ENCODE measurements at regions not wholly inside any gene's neighbourhood (a gene's known extent, or its start where the extent isn't known, plus 50 kb on each side); places are given as distances from the start of the nearest gene placed in this dataset.
"Not testable (repeated sequence)": the region's sequence is repeated elsewhere in the genome, so short reads cannot be mapped to it uniquely, and the experiment has no call there.

DNA sequence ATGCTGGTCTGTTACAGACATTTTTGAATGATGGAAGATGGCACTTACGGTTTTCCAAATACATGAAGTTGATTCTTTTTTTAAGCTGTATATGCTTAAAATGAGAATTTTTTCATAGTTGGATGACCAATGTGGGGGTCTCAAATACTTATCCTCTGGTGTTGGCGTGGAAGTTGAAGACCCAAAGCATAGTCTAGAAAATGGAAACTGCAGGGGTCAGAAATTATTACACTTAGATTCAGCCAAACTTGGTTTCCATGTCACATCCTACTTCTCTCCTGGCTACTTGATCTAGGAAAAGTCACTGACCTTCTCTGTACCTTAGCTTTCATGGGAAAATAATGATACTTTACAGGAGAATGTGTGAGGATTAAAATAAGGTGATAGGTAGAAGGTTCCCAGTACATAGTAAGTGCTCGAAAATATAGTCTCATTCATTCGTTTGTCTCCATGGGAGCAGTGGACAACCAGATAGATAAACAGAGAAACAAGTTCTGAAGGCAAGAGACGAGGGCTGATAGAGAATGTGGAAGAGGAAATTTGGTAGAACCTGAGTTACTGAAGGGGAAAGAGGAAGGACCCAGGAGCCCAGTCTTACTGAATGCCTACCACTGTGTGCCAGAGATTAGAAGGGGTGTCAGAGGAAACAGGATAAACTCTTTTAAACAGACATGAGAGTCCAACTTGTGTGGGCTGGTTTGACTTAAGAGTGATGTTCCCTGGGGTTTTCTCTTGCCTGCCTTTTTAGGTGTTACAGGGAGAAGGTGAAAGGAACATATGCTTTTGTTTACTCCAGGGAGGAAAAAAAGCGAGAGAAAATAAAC lies 560.3 kb upstream of the KLF4 start:
- DNase-seq = no peak

DNA sequence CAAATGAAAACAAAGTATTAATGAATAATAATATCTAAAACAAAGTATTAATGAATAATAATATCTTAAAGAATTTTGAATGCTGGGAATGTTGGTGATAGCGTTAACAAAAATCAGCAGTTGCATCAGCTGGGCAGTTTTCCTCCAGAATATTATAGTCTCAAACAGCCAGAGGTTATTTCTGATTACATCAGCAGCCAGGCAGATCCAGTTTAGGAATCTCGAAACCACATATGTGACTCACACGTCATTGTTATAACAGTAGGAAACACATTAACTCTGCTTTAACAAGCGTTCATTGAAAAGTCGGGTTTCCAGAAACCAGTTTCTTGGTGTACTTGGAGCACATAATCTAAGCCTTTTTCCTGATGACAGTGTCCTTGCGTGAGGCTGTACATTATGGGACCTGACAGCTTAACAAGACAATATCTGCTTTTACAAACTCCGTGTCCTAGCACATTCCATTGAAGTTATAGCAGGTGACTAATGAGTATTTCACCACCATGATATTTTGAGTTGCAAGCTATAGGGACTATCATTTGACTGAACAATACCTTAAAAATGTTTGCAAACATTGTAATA lies 559.5 kb upstream of the KLF4 start:
- no peak for DNase-seq

DNA sequence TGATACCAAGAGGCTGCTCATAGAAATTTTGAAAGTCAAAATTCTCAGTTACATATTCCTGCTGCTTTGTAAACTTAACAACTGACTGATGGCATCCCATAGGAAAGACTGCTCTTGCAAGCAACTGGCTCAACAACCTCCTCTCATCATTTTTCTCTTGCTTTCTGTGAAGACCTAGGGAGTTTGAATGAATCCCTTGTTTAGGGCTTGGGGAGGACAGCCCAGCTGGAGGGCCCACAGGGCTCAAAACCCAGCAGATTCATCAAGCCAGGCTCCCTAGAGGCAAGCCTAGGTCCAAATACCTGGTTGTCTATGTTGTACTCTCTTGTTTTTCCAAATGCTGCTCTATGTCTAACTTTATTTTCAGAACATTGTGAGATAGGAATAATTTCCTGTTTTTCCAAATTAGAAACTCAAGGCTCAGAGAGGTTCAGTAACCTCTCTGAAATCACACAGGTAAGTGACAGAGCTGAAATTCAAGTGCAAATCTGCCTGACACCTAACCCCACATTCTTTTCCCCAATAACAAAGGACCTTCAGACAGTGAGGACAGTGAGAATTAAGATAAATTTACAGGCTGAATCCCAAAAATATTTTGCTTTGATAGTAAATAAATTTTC lies 558.9 kb upstream of the KLF4 start:
- DNase-seq = no peak

DNA sequence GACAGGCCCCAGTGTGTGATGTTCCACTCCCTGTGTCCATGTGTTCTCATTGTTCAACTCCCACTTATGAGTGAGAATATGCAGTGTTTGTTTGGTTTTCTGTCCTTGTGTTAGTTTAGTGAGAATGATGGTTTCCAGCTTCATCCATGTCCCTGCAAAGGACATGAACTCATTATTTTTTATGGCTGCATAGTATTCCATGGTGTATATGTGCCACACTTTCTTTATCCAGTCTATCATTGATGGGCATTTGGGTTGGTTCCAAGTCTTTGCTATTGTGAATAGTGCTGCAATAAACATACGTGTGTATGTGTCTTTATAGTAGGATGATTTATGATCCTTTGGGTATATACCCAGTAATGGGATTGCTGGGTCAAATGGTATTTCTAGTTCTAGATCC lies 558.2 kb upstream of the KLF4 start:
- DNase-seq = not testable (repeated sequence)

DNA sequence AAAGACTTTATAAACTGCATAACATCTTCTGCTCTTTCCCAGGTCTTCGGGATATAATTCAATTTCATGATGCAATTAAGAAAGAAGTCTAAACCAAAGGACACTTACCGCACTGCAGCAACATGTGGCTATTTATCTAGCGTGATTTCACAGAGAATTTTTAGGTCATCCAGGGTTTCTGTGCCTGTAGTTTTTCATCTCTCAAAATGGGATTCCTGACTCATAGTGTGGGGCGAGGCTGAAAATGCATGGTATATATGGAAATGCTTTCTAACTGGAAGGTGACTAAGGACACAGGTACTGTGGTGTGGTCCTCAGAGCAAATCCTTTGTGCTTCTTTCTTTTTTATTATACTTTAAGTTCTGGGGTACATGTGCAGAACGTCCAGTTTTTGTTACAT lies 557.7 kb upstream of the KLF4 start:
- DNase-seq = no peak

DNA sequence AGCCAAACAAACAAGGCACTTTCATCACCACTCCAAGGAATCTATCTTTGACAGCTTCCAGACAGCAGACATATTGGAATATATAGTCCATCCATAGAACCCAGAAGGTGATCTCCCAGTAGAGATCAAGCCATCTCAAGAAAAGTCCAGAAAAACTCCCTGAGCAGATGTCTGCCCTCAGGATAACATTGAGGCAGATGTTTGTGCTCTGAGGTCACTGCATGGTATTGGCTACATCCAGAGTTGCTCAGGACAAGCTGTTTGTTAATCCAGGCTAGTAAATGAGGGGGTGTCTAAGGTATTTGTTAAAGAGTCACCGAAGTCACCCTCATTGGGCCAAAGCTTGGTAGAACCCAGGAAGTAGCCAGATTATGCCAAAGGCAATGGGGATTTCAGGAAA lies 556.3 kb upstream of the KLF4 start:
- no peak for DNase-seq

DNA sequence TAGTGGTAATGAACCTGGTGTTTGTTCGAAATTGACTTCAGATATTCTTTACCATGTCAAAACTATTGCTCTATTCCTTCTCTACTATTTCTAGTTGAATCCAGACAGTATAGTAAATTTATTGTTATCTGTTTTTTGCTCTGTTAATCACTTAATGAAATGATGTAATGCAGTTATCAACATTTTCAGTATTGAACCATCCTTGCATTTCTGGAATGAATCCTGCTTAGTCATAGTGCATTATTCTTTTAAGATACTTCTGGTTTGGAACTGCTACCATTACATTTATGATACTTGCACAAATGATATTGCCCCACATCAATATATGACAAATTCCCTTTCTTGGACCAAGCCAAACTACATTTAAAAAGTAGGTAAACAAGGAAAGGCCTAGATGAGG lies 554.0 kb upstream of the KLF4 start:
- no peak for DNase-seq

DNA sequence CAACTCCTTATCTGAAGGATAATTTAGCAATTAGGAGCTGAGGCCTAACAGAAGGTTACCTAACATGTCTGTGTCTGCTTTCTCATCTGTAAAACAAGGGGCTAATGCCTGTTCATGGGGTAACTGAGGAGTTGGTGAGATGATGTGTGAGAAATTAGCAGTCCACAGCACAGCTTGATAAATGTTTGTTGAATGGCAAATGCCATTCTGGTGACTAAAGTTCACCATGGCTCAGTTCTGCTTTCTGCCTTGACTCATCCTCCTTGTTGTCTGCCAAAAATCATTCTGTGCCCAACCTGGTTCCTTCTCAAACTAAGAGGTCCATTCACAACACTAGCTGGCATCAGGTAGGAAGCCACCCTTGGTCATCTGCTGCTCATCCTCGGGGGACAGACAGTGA lies 552.0 kb upstream of the KLF4 start:
- DNase-seq = no peak

DNA sequence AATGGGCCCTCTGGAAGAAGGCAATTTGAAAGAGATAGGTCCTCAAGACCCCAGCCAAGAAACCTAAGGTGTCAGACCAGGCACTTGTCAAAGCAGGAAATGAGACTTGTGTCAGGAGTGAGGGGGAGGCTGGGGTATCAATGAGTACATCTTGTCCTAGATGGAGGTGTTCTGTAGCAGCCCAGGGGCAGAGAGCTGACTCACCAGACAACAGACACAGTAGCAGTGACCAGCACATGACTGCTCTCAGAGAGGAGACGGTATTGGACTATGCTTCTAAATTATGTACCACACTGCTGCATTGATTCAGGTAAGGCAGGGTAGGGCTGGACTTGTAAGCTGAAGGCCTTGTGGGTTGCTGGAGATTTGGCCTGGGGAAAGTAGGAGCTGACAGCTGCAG lies 551.2 kb upstream of the KLF4 start:
- DNase-seq = no peak

DNA sequence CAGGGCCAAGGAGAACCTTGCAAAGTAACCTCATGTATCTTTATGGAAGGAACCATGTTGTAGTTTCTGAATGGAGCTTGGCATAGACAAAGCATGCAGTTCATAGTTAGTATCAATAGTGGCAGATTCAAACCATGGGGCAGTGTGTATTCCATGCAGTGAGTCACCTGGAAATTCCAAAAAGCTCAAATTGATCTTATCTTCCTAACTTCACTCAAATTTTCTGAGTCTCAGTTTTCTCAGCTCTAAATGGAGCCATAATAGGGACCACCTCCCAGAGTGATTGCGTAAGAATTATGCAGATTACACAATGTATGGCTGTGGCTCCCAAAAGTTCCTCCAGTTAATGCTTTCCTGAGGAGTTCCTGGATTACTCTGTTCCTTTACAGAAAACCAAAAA lies 549.9 kb upstream of the KLF4 start:
- DNase-seq = no peak

DNA sequence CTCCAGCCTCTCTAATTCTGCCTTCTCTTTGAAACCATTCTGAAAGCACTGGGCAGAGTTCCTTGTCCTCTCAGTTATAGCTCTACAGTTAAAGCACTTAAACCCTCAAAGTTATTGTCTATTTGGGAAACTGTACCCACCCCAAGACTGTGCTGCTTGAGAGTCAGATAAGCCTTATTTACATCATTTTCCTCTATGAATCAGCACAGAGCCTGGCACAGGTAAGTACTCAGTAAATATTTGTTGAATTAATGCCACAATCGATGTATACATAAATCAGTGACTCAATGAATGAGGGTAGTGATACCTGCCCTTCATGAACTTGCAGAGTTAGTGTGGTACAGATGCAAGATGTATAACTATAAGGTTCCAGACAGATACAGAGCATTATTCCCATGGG lies 549.4 kb upstream of the KLF4 start:
- DNase-seq = no peak

DNA sequence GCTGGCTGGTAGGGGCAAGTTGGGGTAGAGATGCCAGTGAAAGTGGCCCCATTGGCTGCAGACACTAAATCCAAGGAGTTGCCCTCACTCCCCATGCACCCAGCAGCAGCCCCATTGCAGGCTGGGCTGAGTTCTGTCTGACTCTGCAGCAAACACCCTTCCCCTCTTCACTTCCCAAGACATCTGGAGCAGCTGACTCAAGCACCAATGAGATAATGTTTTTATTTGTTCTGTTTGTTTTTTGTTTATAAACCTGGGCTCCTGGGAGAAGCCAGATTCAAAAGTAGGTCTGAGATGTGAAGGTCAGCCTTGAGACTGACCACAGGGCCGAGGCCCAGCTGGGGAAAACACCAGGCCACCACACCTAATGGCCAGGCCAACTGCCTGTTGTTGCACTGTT lies 545.9 kb upstream of the KLF4 start:
- no peak for DNase-seq

DNA sequence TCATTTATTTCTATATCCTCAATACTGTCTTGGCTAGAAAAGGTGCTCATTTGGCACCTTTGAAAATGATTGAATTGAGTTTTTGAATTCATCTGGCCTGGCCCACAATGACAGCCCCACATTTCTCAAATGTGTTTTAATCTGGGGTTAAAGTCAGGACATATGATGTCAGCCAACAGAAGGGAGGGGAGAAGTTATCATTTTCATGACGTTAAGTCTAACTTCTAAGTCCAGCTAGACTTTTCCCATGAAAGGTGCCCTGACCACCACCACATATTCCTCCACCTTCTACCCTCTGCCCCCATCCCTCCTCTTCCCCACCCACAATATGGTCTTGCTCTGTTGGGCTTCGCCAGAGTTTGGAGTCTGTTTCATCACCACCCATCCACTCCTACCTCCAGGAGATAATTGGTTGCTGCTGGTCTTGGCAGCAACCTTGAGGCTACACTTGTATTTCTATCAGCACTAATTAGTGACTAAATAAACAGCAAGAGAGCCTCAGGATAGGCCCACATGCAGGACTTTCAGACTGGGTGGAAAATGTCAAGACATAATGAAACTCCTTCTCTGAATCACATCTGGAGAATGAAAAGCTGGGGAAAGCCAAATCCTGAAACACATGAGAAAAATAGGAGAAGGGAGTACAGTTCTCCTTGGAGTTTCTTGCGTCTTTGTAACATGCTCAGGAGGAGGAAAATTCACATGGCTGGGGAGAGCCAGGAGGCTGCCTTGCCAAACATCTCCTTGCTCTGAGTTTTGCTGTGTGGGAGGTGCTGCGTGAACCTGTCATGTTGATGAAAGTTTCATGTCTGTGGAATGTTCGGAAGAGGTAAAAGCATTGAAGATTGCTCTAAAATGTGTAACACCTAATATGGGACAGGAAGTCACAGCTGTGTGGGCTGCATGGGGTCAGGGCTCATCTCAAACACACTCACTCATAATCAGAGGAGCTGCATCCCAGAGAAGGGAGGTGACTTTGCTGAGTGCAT lies 544.7 kb upstream of the KLF4 start:
- no peak for DNase-seq

DNA sequence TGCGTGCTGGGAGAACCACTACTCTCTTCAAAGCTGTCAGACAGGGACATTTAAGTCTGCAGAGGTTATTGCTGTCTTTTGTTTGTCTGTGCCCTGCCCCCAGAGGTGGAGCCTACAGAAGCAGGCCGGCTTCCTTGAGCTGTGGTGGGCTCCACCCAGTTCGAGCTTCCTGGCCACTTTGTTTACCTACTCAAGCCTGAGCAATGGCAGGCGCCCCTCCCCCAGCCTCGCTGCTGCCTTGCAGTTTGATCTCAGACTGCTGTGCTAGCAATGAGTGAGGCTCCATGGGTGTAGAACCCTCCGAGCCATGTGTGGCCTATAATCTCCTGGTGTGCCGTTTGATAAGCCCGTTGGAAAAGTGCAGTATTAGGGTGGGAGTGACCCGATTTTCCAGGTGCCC lies 542.5 kb upstream of the KLF4 start:
- not testable (repeated sequence) for DNase-seq

DNA sequence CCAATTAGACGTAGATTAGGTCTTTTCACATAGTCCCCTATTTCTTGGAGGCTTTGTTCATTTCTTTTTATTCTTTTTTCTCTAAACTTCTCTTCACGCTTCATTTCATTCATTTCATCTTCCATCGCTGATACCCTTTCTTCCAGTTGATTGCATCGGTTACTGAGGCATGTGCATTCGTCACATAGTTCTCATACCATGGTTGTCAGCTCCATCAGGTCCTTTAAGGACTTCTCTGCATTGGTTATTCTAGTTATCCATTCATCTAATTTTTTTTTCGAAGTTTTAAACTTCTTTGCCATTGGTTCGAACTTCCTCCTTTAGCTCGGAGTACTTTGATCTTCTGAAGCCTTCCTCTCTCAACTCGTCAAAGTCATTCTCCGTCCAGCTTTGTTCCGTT lies 541.7 kb upstream of the KLF4 start:
- not testable (repeated sequence) for DNase-seq

DNA sequence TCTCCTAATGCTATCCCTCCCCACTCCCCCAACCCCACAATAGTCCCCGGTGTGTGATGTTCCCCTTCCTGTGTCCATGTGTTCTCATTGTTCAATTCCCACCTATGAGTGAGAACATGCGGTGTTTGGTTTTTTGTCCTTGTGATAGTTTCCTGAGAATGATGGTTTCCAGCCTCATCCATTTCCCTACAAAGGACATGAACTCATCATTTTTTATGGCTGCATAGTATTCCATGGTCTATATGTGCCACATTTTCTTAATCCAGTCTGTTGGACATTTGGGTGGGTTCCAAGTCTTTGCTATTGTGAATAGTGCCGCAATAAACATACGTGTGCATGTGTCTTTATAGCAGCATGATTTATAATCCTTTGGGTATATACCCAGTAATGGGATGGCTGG lies 537.1 kb upstream of the KLF4 start:
- DNase-seq = not testable (repeated sequence)

DNA sequence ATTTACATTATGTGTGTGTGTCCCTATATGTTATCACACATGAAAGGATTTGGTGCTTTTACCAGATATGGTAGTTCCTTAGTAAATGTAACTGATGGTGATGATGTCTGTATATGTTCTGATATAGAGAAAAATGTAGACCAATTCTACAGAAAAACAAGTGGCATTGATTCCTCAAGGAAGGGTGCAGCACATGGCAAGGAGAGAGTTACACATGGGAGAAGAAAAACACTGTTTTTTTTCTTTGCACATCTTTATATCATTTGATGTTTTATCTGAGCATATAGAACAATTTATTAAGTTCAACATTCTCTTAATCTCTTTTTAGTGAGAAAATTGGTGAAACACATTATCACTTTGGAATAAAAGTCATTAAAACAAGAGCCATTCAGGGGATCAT lies 535.0 kb upstream of the KLF4 start:
- DNase-seq = no peak

DNA sequence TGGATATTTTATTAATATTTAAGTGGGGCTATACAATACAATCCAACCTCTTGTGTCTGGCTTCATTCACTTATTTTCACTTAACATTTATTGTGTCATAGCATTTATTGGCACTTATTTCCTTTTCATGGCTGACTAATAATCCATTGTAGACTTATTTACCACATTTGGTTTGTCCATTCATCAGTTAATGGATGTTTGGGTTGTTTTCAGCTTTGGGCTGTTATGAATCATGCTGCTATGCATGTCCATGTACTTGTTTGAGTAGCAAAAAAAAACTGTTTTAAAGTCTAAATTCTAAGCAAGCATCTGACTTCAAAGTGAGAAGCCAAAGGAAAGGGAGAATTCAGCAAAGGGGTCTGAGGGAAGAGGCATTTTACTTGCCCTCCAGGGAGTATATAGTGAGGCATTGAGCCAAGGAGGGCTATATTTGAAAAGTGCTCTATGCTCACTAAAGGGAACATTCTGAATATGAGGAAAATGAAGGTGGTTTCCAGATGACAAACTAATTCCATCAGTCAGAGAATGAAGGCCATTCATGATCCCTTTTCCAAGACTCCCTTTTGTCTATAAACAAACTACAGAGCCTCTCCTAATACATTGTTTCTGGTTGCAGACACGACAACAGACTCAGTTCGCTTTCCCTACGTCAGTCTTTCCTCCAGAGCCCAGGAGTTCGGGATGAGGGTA lies 532.8 kb upstream of the KLF4 start:
- DNase-seq = no peak

DNA sequence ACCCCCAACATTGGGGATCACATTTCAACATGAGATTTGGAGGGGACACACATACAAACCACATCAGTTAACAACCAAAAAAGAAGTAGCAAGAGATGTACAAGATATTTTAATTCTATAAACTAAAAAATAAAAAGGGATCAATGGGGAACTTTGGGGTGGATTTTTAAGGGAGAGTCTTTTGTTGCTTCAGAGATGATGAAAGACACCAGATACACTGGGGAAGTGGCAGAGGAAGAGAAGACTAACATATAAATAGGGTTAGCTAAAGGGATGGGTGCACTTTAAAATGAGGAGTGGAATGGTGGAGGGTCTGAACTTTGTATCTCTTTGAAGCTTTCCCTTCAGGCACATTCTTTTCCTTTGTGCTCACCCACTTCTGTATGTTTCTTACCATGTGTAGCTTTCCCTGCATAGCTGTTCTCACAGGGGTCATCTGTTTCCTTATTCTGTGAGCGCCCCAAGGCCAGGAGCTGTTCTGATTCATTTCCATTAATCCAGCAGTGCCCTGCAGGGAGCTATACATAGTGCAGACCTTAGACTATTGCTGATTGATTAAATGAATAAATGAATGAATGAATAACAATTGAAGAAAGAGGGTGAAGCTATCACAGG lies 531.6 kb upstream of the KLF4 start:
- no peak for DNase-seq

DNA sequence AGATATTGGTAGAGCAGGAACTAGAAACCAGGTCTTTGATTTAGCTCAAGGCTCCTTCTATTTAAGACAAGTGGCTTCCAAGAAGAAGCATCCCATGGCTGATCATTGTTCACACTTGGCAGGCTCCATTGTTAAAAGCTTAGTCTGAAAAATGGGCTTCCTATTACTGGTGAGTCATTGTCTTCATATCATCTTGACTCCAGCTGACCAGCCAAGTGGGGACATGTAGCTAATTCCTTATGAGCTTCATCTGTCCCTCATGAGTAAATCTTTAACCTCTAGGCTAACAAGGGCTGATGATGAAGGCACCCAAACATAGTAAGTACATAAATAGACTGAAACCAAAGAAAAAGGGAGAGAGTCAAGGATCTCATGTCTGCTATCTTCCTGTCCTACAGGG lies 530.3 kb upstream of the KLF4 start:
- DNase-seq = no peak

DNA sequence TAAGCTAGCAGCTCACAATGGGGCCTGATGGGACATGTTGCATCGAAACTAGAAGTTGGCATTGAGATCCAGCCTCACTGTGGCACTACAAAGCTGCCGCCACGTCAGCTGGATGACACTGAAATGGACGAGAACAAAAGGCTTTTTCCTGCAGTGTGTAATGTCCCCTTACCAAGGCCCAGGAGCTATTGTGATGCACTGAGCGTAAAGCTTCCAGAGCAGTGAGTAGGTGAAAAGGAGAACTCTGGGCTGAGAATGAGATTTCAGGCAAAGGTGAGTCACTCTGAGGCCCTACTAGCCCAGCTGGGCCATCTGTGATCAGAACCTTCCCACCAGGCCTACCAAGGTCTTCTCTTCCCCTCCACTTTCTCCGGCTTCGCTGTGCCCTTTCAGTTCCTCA lies 528.1 kb upstream of the KLF4 start:
- DNase-seq = no peak

DNA sequence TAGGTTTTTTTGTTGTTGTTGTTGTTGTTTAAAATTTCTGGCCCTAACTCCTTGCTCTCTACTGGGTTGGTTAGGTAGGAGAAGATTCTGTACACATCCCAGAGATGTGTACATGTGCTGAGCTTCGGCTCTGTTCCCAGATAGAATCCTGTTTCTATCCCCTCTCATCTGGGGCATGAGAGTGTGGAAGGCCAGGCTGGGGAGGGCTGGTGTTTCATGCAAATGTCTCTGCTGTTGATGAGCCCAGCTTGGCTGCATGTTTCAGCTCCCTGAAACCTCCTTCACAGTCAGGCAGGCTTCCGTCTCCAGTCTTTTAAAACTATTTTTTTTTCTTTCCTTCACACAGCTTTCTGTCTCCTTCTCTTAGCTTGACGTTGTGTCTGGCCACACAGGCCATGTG lies 526.9 kb upstream of the KLF4 start:
- no peak for DNase-seq

All from NCI-H748 treated with DMSO at 0.1 percent for 48 hours (cell line).